ENCODE measurements at regions not wholly inside any gene's neighbourhood (a gene's known extent, or its start where the extent isn't known, plus 50 kb on each side); places are given as distances from the start of the nearest gene placed in this dataset.

GRCh38 chr3:117536006-117536405, 826.4 kb downstream of the TUSC7 start:
- TF ChIP-seq POLR2A (IDR thresholded peaks at IDR 0.05) (no peak), POLR2AphosphoS5 (IDR thresholded peaks at IDR 0.05) (no peak), CTCF (IDR thresholded peaks at IDR 0.05) (no peak), EP300 (IDR thresholded peaks at IDR 0.05) (no peak)
